Esophagus muscularis mucosa (tissue), 4 donors: ENCODE measurements at regions not wholly inside any gene's neighbourhood (a gene's known extent, or its start where the extent isn't known, plus 50 kb on each side); places are given as distances from the start of the nearest gene placed in this dataset.

Experiments
- CTCF ChIP-seq, 3 experiments: fragments of 200-600 bp in 2 of 3; fragments of 450-650 bp in 1 of 3; sonication (generic) in 2 of 3; IDR thresholded peaks; one replicate each; pipeline ENCODE4 v1.5.1; 2017 to 2019; ENCODE audit warnings: antibody characterized with exemption in 3 of 3, mild to moderate bottlenecking in 2 of 3, moderate library complexity in 1 of 3
- EP300 ChIP-seq: sonication (generic); formaldehyde crosslinking; IDR thresholded peaks from one replicate; pipeline ENCODE4 v1.6.1; 2017; ENCODE audit warnings: antibody characterized with exemption
- POLR2A ChIP-seq: fragments of 450-650 bp; IDR thresholded peaks from one replicate; pipeline ENCODE4 v1.6.1; 2017; ENCODE audit warnings: antibody characterized with exemption, moderate library complexity, mild to moderate bottlenecking, low read depth

GRCh38 chr4:132824761-132825160 is 324.3 kb upstream of the PCDH10 start:
- TF ChIP-seq CTCF (IDR thresholded peaks at IDR 0.05) (no peak), POLR2A (no peak), EP300 (no peak)
